Loucy (cell line): ENCODE measurements at regions not wholly inside any gene's neighbourhood (a gene's known extent, or its start where the extent isn't known, plus 50 kb on each side); places are given as distances from the start of the nearest gene placed in this dataset.

Experiments
- H2AFZ ChIP-seq: fragments of 200-600 bp; sonication (generic); 2 replicates; pipeline ENCODE4 v1.6.0; 2016; ENCODE audit warnings: antibody characterized with exemption, mild to moderate bottlenecking, low read length, moderate library complexity
- H3F3A ChIP-seq: fragments of 200-600 bp; 2 replicates; pipeline ENCODE4 v1.6.0; 2016; ENCODE audit warnings: antibody characterized with exemption, low read depth, mild to moderate bottlenecking
- H3K27me3 ChIP-seq: fragments of 200-600 bp; sonication (generic); 2 replicates; pipeline ENCODE4 v1.6.1; 2014; ENCODE audit warnings: low read length, mild to moderate bottlenecking; ENCODE audit not compliant: insufficient read depth, poor library complexity, severe bottlenecking
- H3K36me3 ChIP-seq: fragments of 200-600 bp; sonication (generic); 2 replicates; pipeline ENCODE4 v1.6.1; 2016; ENCODE audit warnings: low read length; ENCODE audit not compliant: insufficient read depth
- H3K4me1 ChIP-seq: fragments of 200-600 bp; sonication (generic); 2 replicates; pipeline ENCODE4 v1.5.1; 2014; ENCODE audit warnings: low read length, mild to moderate bottlenecking; ENCODE audit not compliant: insufficient read depth, poor library complexity, severe bottlenecking
- H3K4me2 ChIP-seq: fragments of 200-600 bp; sonication (generic); 2 replicates; pipeline ENCODE4 v1.6.0; 2014; ENCODE audit warnings: antibody characterized with exemption, low read length, low read depth, mild to moderate bottlenecking; ENCODE audit not compliant: poor library complexity, severe bottlenecking
- H3K4me3 ChIP-seq: fragments of 200-600 bp; sonication (generic); 2 replicates; pipeline ENCODE4 v1.5.1; 2014; ENCODE audit warnings: low read length, mild to moderate bottlenecking, mixed read lengths; ENCODE audit not compliant: poor library complexity, severe bottlenecking
- H3K79me2 ChIP-seq: fragments of 200-600 bp; sonication (generic); 2 replicates; pipeline ENCODE4 v1.6.1; 2014; ENCODE audit warnings: low read length; ENCODE audit not compliant: insufficient read depth
- H3K9ac ChIP-seq: fragments of 200-600 bp; sonication (generic); 2 replicates; pipeline ENCODE4 v1.6.0; 2014; ENCODE audit warnings: mild to moderate bottlenecking, low read depth, low read length, moderate library complexity; ENCODE audit not compliant: poor library complexity, severe bottlenecking
- H3K9me2 ChIP-seq: fragments of 200-600 bp; sonication (generic); replicated peaks from 2 replicates; pipeline ENCODE4 v1.6.1; 2016; ENCODE audit warnings: low read depth, low read length, mixed read lengths
- H3K9me3 ChIP-seq: fragments of 200-600 bp; sonication (generic); 2 replicates; pipeline ENCODE4 v1.6.1; 2014; ENCODE audit warnings: mild to moderate bottlenecking, antibody characterized with exemption, low read length, low read depth; ENCODE audit not compliant: insufficient read depth
- H4K20me1 ChIP-seq: fragments of 200-600 bp; sonication (generic); 2 replicates; pipeline ENCODE4 v1.6.0; 2014; ENCODE audit warnings: antibody characterized with exemption, low read length, mild to moderate bottlenecking; ENCODE audit not compliant: insufficient read depth, poor library complexity, severe bottlenecking
- EZH2phosphoT487 ChIP-seq: fragments of 200-600 bp; IDR thresholded peaks from 2 replicates; pipeline ENCODE4 v1.6.1; 2018; ENCODE audit warnings: antibody characterized with exemption, mild to moderate bottlenecking, moderate library complexity, borderline replicate concordance
- TF ChIP-seq, protein P1 (sequence below): fragments of 200-600 bp; sonication (generic); conservative IDR thresholded peaks from 2 replicates; pipeline ENCODE4 v1.5.1; 2014; ENCODE audit warnings: mild to moderate bottlenecking, antibody characterized with exemption, low read length

DNA sequence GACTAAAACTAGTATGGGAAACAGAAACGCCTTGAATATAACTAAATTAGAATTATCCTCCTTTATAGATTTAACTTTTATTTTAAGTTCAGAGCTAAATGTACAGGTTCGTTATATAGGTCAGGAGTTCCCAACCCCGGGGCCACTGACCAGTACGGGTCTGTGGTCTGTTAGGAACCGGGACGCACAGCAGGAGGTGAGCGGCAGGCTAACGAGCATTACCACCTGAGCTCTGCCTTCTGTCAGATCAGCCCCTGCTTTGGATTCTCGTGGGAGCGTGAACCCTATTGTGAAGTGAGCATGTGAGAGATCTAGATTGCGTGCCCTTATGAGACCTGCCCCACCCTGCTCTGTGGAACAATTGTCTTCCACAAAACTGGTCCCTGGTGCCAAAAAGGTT, 51.0 kb downstream of the FAT4 start:
- TF ChIP-seq, protein P1, sequence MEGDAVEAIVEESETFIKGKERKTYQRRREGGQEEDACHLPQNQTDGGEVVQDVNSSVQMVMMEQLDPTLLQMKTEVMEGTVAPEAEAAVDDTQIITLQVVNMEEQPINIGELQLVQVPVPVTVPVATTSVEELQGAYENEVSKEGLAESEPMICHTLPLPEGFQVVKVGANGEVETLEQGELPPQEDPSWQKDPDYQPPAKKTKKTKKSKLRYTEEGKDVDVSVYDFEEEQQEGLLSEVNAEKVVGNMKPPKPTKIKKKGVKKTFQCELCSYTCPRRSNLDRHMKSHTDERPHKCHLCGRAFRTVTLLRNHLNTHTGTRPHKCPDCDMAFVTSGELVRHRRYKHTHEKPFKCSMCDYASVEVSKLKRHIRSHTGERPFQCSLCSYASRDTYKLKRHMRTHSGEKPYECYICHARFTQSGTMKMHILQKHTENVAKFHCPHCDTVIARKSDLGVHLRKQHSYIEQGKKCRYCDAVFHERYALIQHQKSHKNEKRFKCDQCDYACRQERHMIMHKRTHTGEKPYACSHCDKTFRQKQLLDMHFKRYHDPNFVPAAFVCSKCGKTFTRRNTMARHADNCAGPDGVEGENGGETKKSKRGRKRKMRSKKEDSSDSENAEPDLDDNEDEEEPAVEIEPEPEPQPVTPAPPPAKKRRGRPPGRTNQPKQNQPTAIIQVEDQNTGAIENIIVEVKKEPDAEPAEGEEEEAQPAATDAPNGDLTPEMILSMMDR, result no peak
- no peak for TF ChIP-seq EZH2phosphoT487
- Histone ChIP-seq H4K20me1 (no peaks in the 10 kb centered on the region), H3K9me3 (no peaks in the 10 kb centered on the region), H3K36me3 (no peaks in the 10 kb centered on the region), H3K4me1 (no peaks in the 10 kb centered on the region), H3K79me2 (no peaks in the 10 kb centered on the region), H3K4me3 (no peak overlapping the region), H3K27me3 (no peaks in the 10 kb centered on the region), H3K9me2 (no peaks in the 10 kb centered on the region), H3F3A (no peaks in the 10 kb centered on the region), H3K4me2 (no peak overlapping the region), H2AFZ (no peak overlapping the region), H3K9ac (no peak overlapping the region)

DNA sequence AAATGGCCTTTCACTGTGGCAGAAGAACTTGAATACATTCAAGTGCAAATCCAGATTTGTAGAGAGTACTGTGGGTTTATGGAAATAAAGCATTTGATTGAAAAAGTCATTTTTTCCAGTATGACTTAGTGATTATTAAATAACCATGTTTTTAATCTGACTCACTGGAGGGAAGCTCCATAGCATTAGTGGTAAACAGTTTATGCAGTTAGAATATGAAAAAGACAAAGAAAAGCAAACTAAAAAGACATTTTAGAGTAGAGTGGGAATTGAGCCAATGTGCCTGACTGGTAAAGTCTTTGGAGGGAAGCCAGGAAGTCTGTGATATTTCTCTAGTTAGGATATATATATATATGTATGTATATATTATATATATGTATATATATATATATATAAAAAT, 53.4 kb downstream of the FAT4 start:
- no peaks in the 10 kb centered on the region for H3F3A ChIP-seq
- no peaks in the 10 kb centered on the region for H3K9me2 ChIP-seq
- H3K9ac ChIP-seq, result no peak overlapping the region
- H3K4me2 ChIP-seq, result no peak overlapping the region
- H4K20me1 ChIP-seq, result no peaks in the 10 kb centered on the region
- no peaks in the 10 kb centered on the region for H3K36me3 ChIP-seq
- no peaks in the 10 kb centered on the region for H3K27me3 ChIP-seq
- no peak overlapping the region for H3K4me3 ChIP-seq
- no peaks in the 10 kb centered on the region for H3K9me3 ChIP-seq
- no peaks in the 10 kb centered on the region for H3K79me2 ChIP-seq
- H3K4me1 ChIP-seq, result no peaks in the 10 kb centered on the region
- TF ChIP-seq EZH2phosphoT487, result no peak
- TF ChIP-seq, protein P1, result no peak
- no peak overlapping the region for H2AFZ ChIP-seq

DNA sequence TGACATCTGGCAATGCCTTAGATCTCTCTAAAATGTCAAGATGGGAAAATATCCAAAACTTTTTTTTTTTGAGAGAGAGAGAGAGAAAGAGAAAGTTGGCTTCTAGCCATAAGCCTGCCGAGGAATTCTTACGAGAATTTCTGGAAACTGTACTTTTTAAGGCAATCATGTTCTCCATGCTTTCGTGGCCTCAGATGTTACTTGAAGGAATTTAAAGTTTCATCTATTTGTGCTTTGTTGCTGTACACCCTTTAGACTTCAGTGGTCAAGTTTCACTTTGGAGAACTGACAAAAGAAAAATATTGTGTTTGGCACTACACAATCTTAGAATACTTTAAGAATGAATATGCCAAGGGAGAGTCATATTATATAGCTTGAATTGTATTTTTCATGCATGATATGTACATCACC, 53.9 kb downstream of the FAT4 start:
- Histone ChIP-seq H3K36me3 (no peaks in the 10 kb centered on the region), H3K9me2 (no peaks in the 10 kb centered on the region), H3K27me3 (no peaks in the 10 kb centered on the region), H3K4me1 (no peaks in the 10 kb centered on the region), H3F3A (no peaks in the 10 kb centered on the region), H3K79me2 (no peaks in the 10 kb centered on the region), H3K9ac (no peak overlapping the region), H2AFZ (no peak overlapping the region), H3K4me3 (no peak overlapping the region), H3K4me2 (no peak overlapping the region), H3K9me3 (no peaks in the 10 kb centered on the region), H4K20me1 (no peaks in the 10 kb centered on the region)
- no peak for TF ChIP-seq EZH2phosphoT487
- TF ChIP-seq, protein P1, result no peak
